ENCODE measurements at regions not wholly inside any gene's neighbourhood (a gene's known extent, or its start where the extent isn't known, plus 50 kb on each side); places are given as distances from the start of the nearest gene placed in this dataset.

DNA sequence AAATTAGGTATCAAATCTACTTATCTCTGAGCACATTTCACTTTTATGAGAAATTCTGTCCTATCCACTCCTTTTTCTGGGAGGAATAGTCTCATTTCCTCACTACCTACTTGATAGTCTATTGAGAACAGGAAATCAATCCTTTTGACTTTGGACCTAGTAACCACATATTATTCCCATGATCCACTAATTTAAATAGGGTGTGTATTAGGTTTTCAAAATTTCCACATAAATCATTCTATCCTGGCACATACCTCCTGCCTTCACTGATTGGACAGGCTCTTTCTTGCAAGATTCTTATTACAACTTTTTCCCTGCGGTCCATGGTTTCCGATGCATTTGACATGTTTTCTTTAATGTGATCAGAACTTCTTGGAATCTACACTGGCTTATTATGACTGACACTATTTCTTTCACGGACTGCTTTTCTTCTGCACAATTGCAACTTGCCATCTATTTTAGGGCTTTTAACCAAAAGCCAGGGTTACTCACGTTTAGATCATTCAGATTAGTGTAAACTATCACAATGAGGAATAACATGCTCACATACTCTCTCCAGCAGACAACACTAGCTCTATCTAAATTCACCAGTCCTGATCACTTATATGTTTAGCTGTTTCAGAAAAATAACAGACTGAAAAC is 419.9 kb upstream of the SLIT2 start:
- H3K9me3 ChIP-seq (ENCODE audit: control insufficient read depth, low read length): no peaks in the 10 kb centered on the region
- no peaks in the 10 kb centered on the region for H3K27me3 ChIP-seq (replicated peaks; ENCODE audit: control insufficient read depth, insufficient read depth, low read length, poor library complexity, severe bottlenecking)
- DNase-seq: no peak
- H3K4me1 ChIP-seq (ENCODE audit: control insufficient read depth, insufficient read depth, low read length, poor library complexity, severe bottlenecking): no peaks in the 10 kb centered on the region
- H3K4me3 ChIP-seq (ENCODE audit: insufficient read depth, low read depth, low read length, poor library complexity, severe bottlenecking): no peak overlapping the region
- H3K36me3 ChIP-seq (ENCODE audit: control insufficient read depth, insufficient read depth, low read length): no peaks in the 10 kb centered on the region
- no peak overlapping the region for H3K27ac ChIP-seq (ENCODE audit: insufficient read depth, low read length, poor library complexity, severe bottlenecking)

DNA sequence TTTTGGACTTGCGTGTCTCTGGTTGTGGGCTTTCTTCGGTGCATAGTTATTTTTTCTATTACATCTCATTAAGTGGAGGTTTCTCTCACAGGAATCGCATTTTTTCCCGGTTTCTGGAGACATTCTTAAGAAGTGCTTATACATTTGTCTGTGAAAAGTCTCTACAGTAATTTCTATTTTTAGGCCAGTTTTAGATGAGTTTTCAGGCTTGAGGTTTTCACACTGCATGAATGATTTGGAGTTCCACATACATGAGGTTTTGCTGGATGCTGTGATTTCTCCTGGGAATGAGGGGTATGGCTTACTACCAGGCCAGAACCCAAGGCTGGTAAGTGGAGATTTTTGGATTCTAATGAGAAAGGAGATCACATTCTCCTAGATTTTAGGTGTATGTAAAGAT is 422.6 kb upstream of the SLIT2 start:
- Histone ChIP-seq H3K9me3 (ENCODE audit: control insufficient read depth, low read length) (no peaks in the 10 kb centered on the region), H3K27ac (ENCODE audit: insufficient read depth, low read length, poor library complexity, severe bottlenecking) (no peak overlapping the region), H3K36me3 (ENCODE audit: control insufficient read depth, insufficient read depth, low read length) (no peaks in the 10 kb centered on the region), H3K4me3 (ENCODE audit: insufficient read depth, low read depth, low read length, poor library complexity, severe bottlenecking) (no peak overlapping the region), H3K4me1 (ENCODE audit: control insufficient read depth, insufficient read depth, low read length, poor library complexity, severe bottlenecking) (no peaks in the 10 kb centered on the region), H3K27me3 (replicated peaks; ENCODE audit: control insufficient read depth, insufficient read depth, low read length, poor library complexity, severe bottlenecking) (no peaks in the 10 kb centered on the region)
- no peak for DNase-seq

DNA sequence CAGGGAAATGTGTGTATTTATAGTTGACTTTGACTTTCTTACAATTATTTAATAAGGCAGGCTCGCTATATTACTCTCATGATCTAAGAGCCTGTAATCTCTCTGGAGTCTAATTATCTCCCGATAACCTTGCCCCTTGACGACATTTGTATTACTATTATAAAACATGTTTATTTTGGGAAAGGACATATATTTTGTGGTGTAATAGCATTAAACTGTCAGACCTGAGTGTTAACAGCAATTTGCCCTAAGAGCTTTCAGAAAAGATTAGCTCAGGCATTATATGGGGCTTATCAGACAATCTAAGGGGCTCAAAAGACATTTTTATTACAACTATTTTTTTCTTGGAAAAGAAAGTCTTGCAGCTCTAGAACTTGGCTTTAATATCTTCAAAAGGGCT is 427.9 kb upstream of the SLIT2 start:
- no peak overlapping the region for H3K4me3 ChIP-seq (ENCODE audit: insufficient read depth, low read depth, low read length, poor library complexity, severe bottlenecking)
- H3K27me3 ChIP-seq (replicated peaks; ENCODE audit: control insufficient read depth, insufficient read depth, low read length, poor library complexity, severe bottlenecking): no peaks in the 10 kb centered on the region
- no peaks in the 10 kb centered on the region for H3K36me3 ChIP-seq (ENCODE audit: control insufficient read depth, insufficient read depth, low read length)
- H3K27ac ChIP-seq (ENCODE audit: insufficient read depth, low read length, poor library complexity, severe bottlenecking): no peak overlapping the region
- H3K9me3 ChIP-seq (ENCODE audit: control insufficient read depth, low read length): no peaks in the 10 kb centered on the region
- DNase-seq: no peak
- H3K4me1 ChIP-seq (ENCODE audit: control insufficient read depth, insufficient read depth, low read length, poor library complexity, severe bottlenecking): no peaks in the 10 kb centered on the region

DNA sequence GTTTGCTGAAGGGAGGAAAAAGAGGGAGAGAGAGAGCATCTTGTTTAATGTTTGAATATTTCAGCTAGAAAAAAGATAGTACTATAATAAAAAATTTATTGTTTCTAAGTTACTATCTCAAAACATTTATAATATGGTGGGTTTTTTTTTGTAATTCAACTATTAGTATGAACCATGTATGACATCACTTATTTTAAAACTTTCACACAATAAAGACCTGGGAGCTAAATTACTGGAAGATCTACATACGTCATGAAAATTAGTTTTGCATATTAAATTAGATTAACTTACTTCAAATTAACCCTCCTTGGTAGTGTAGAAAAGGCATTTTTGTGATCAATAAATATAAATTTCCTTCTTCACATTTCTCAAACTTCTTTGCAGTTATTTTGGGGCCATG is 432.0 kb upstream of the SLIT2 start:
- H3K27me3 ChIP-seq (replicated peaks; ENCODE audit: control insufficient read depth, insufficient read depth, low read length, poor library complexity, severe bottlenecking): no peaks in the 10 kb centered on the region
- H3K4me1 ChIP-seq (ENCODE audit: control insufficient read depth, insufficient read depth, low read length, poor library complexity, severe bottlenecking): no peaks in the 10 kb centered on the region
- no peak for DNase-seq
- no peaks in the 10 kb centered on the region for H3K36me3 ChIP-seq (ENCODE audit: control insufficient read depth, insufficient read depth, low read length)
- H3K9me3 ChIP-seq (ENCODE audit: control insufficient read depth, low read length): no peaks in the 10 kb centered on the region
- no peak overlapping the region for H3K27ac ChIP-seq (ENCODE audit: insufficient read depth, low read length, poor library complexity, severe bottlenecking)
- no peak overlapping the region for H3K4me3 ChIP-seq (ENCODE audit: insufficient read depth, low read depth, low read length, poor library complexity, severe bottlenecking)

DNA sequence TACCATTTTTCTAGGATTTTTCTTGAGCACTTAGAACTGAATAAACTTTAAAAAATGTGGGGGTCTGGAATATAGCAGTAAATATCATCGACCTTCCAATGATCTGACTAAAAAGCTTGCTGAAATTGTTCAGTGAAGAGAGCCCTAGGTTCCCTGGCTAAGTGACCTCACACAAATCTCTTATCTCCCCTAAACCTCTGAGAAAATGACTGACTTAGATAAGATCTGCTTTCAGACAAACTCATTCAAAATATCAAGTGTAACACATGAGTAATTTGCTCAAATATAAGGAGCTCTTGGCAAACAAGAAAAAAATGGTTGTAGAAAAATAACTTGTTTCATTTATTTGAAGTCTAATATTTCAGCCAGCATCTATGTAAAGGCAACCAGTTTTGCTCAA is 441.7 kb upstream of the SLIT2 start:
- H3K36me3 ChIP-seq (ENCODE audit: control insufficient read depth, insufficient read depth, low read length): no peaks in the 10 kb centered on the region
- H3K4me1 ChIP-seq (ENCODE audit: control insufficient read depth, insufficient read depth, low read length, poor library complexity, severe bottlenecking): no peaks in the 10 kb centered on the region
- no peak for DNase-seq
- H3K4me3 ChIP-seq (ENCODE audit: insufficient read depth, low read depth, low read length, poor library complexity, severe bottlenecking): no peak overlapping the region
- no peak overlapping the region for H3K27ac ChIP-seq (ENCODE audit: insufficient read depth, low read length, poor library complexity, severe bottlenecking)
- H3K27me3 ChIP-seq (replicated peaks; ENCODE audit: control insufficient read depth, insufficient read depth, low read length, poor library complexity, severe bottlenecking): no peaks in the 10 kb centered on the region
- H3K9me3 ChIP-seq (ENCODE audit: control insufficient read depth, low read length): no peaks in the 10 kb centered on the region

DNA sequence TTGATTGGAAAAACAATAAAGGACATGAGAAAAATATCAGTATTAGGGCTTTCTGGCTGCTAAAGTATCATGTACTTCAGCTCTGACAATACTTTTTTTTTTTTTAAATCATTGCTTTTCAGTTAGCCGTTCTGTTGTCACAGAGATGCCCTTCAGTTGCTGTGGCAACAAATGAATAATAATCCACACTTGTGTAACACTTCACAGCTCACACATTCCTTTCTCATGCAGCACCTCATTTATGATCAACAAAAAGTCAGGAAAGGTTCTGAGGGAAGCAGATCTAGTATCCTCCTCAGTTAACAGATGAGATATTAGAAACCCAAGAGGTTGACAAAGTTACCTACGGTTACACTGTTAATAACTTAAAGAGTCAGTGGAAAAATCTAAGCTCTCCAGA is 444.2 kb upstream of the SLIT2 start:
- no peaks in the 10 kb centered on the region for H3K4me1 ChIP-seq (ENCODE audit: control insufficient read depth, insufficient read depth, low read length, poor library complexity, severe bottlenecking)
- no peaks in the 10 kb centered on the region for H3K27me3 ChIP-seq (replicated peaks; ENCODE audit: control insufficient read depth, insufficient read depth, low read length, poor library complexity, severe bottlenecking)
- no peak for DNase-seq
- H3K27ac ChIP-seq (ENCODE audit: insufficient read depth, low read length, poor library complexity, severe bottlenecking): no peak overlapping the region
- H3K9me3 ChIP-seq (ENCODE audit: control insufficient read depth, low read length): peaks cover 4% of the 10 kb centered on the region
- H3K4me3 ChIP-seq (ENCODE audit: insufficient read depth, low read depth, low read length, poor library complexity, severe bottlenecking): no peak overlapping the region
- no peaks in the 10 kb centered on the region for H3K36me3 ChIP-seq (ENCODE audit: control insufficient read depth, insufficient read depth, low read length)

DNA sequence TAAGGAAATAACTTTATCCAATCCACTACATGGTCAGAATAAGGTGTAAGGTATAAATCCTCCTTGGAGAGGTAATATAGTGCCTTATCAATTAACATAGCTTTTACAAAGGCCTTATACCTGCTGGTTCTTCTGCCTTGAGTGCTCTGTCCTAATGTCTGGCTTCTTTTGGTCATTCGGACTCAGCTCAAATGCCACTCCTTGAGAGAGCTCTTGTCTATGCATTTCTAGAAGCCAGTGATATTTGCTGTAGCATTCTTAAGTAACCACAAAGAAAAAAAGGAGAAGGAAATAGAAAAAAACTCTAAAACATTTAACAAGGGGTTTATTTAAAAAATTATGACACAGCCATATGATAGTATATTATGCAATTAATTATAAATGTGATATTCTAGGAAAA is 444.8 kb upstream of the SLIT2 start:
- Histone ChIP-seq H3K4me3 (ENCODE audit: insufficient read depth, low read depth, low read length, poor library complexity, severe bottlenecking) (no peak overlapping the region), H3K36me3 (ENCODE audit: control insufficient read depth, insufficient read depth, low read length) (no peaks in the 10 kb centered on the region), H3K9me3 (ENCODE audit: control insufficient read depth, low read length) (peaks cover 4% of the 10 kb centered on the region), H3K27me3 (replicated peaks; ENCODE audit: control insufficient read depth, insufficient read depth, low read length, poor library complexity, severe bottlenecking) (no peaks in the 10 kb centered on the region), H3K4me1 (ENCODE audit: control insufficient read depth, insufficient read depth, low read length, poor library complexity, severe bottlenecking) (no peaks in the 10 kb centered on the region), H3K27ac (ENCODE audit: insufficient read depth, low read length, poor library complexity, severe bottlenecking) (no peak overlapping the region)
- DNase-seq: no peak

DNA sequence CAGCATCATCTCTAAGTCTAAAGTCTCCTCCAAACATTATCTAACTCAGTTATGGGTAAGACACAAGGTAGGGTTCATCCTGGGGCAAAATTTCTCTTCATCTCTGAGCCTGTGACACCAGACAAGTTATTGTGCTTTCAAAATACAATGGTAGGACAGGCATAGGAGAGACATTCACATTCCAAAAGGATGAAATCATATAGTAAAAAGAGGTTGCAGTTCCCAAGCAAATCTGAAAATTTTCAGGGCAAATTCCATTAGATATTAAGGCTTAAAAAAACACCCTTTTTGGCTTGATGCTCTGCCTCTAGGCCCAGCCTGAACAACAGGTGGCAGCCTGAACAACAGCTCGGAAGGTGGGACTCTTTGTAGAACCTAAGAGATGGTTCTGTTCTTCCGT is 448.3 kb upstream of the SLIT2 start:
- H3K36me3 ChIP-seq (ENCODE audit: control insufficient read depth, insufficient read depth, low read length): no peaks in the 10 kb centered on the region
- no peaks in the 10 kb centered on the region for H3K4me1 ChIP-seq (ENCODE audit: control insufficient read depth, insufficient read depth, low read length, poor library complexity, severe bottlenecking)
- H3K27me3 ChIP-seq (replicated peaks; ENCODE audit: control insufficient read depth, insufficient read depth, low read length, poor library complexity, severe bottlenecking): no peaks in the 10 kb centered on the region
- H3K27ac ChIP-seq (ENCODE audit: insufficient read depth, low read length, poor library complexity, severe bottlenecking): no peak overlapping the region
- no peak for DNase-seq
- peaks cover 4% of the 10 kb centered on the region for H3K9me3 ChIP-seq (ENCODE audit: control insufficient read depth, low read length)
- H3K4me3 ChIP-seq (ENCODE audit: insufficient read depth, low read depth, low read length, poor library complexity, severe bottlenecking): no peak overlapping the region

DNA sequence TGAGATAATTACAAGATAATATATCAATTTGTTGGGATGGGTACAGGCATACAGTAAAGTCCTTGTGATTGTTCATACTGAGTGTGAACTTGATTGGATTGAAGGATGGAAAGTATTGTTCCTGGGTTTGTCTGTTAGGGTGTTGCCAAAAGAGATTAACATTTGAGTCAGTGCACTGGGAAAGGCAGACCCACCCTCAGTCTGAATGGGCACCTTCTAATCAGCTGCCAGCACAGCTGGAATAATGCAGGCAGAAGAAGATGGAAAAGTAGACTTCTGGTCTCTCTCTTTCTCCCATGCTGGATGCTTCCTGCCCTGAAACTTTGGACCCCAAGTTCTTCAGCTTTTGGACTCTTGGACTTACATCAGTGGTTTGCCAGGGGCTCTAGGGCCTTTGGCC is 457.9 kb upstream of the SLIT2 start:
- Histone ChIP-seq H3K4me3 (ENCODE audit: insufficient read depth, low read depth, low read length, poor library complexity, severe bottlenecking) (no peak overlapping the region), H3K27ac (ENCODE audit: insufficient read depth, low read length, poor library complexity, severe bottlenecking) (no peak overlapping the region), H3K4me1 (ENCODE audit: control insufficient read depth, insufficient read depth, low read length, poor library complexity, severe bottlenecking) (no peaks in the 10 kb centered on the region), H3K36me3 (ENCODE audit: control insufficient read depth, insufficient read depth, low read length) (no peaks in the 10 kb centered on the region), H3K27me3 (replicated peaks; ENCODE audit: control insufficient read depth, insufficient read depth, low read length, poor library complexity, severe bottlenecking) (no peaks in the 10 kb centered on the region), H3K9me3 (ENCODE audit: control insufficient read depth, low read length) (no peaks in the 10 kb centered on the region)
- no peak for DNase-seq

DNA sequence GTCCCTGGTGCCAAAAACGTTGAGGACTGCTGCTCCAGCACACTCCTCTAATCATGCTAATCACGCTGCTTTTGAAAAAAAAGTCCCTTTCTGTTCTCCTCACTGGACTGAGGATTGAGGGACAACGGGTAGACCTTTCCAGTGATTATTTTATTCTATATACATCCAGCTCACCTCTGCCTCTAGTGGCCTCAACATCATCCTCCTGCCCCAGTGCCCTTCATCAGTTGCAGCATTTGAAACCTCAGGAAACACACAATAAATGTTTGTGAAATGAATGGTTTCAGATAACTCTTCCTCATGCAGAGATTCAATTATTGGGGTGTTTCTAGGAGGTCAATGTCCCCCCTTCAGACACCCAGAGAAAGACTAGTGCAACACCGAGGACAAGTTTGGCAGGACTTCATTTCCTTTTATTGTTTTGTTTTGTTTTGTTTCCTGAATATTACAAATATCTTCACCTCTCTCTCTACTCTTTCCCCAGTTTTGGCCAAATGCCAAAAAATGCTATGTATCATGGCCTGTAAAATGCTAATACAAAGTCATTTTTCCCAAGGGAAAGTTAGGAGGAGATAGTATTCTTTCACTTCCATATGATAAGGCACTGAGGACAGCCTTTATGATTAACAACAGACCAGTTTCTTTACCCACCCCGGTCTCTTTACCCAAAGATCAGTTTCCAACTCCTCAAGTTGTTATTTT is 460.1 kb upstream of the SLIT2 start:
- no peak for DNase-seq
- H3K27me3 ChIP-seq (replicated peaks; ENCODE audit: control insufficient read depth, insufficient read depth, low read length, poor library complexity, severe bottlenecking): no peaks in the 10 kb centered on the region
- H3K4me3 ChIP-seq (ENCODE audit: insufficient read depth, low read depth, low read length, poor library complexity, severe bottlenecking): no peak overlapping the region
- H3K36me3 ChIP-seq (ENCODE audit: control insufficient read depth, insufficient read depth, low read length): no peaks in the 10 kb centered on the region
- no peaks in the 10 kb centered on the region for H3K9me3 ChIP-seq (ENCODE audit: control insufficient read depth, low read length)
- no peaks in the 10 kb centered on the region for H3K4me1 ChIP-seq (ENCODE audit: control insufficient read depth, insufficient read depth, low read length, poor library complexity, severe bottlenecking)
- no peak overlapping the region for H3K27ac ChIP-seq (ENCODE audit: insufficient read depth, low read length, poor library complexity, severe bottlenecking)
